ENCODE measurements at regions not wholly inside any gene's neighbourhood (a gene's known extent, or its start where the extent isn't known, plus 50 kb on each side); places are given as distances from the start of the nearest gene placed in this dataset.
A peak's percentile ranks its signal among the peaks of the same experiment; 100 is the strongest.

- Histone ChIP-seq H3K36me3 (ENCODE audit: control insufficient read depth, insufficient read depth, low read length) (no peaks in the 10 kb centered on the region), H3K27me3 (ENCODE audit: control insufficient read depth, insufficient read depth, low read length) (peaks cover 4% of the 10 kb centered on the region), H3K4me3 (ENCODE audit: low read depth, low read length) (no peak overlapping the region), H3K4me1 (ENCODE audit: control insufficient read depth, insufficient read depth, low read length) (no peaks in the 10 kb centered on the region), H3K27ac (ENCODE audit: low read depth, low read length) (no peak overlapping the region), H3K9me3 (ENCODE audit: control insufficient read depth, insufficient read depth, low read length) (no peaks in the 10 kb centered on the region)
- DNase-seq (ENCODE audit: low read depth in 4 of 6, low spot score in 6 of 6): no peak
- WGBS (ENCODE audit: insufficient coverage): no CpG with 5 or more reads among the region's 2 CpGs
These were observed 312.5 kb downstream of the PARP8 start for GRCh38 chr5:50978924-50979323.

- no CpG with 5 or more reads among the region's 2 CpGs for WGBS (ENCODE audit: insufficient coverage)
- no peak for DNase-seq (ENCODE audit: low read depth in 4 of 6, low spot score in 6 of 6)
- no peak overlapping the region for H3K4me3 ChIP-seq (ENCODE audit: low read depth, low read length)
- H3K4me1 ChIP-seq (ENCODE audit: control insufficient read depth, insufficient read depth, low read length): no peaks in the 10 kb centered on the region
- no peaks in the 10 kb centered on the region for H3K9me3 ChIP-seq (ENCODE audit: control insufficient read depth, insufficient read depth, low read length)
- H3K27ac ChIP-seq (ENCODE audit: low read depth, low read length): no peak overlapping the region
- H3K27me3 ChIP-seq (ENCODE audit: control insufficient read depth, insufficient read depth, low read length): no peaks in the 10 kb centered on the region
- no peaks in the 10 kb centered on the region for H3K36me3 ChIP-seq (ENCODE audit: control insufficient read depth, insufficient read depth, low read length)
These were observed 318.2 kb downstream of the PARP8 start for GRCh38 chr5:50984640-50985039.

DNA sequence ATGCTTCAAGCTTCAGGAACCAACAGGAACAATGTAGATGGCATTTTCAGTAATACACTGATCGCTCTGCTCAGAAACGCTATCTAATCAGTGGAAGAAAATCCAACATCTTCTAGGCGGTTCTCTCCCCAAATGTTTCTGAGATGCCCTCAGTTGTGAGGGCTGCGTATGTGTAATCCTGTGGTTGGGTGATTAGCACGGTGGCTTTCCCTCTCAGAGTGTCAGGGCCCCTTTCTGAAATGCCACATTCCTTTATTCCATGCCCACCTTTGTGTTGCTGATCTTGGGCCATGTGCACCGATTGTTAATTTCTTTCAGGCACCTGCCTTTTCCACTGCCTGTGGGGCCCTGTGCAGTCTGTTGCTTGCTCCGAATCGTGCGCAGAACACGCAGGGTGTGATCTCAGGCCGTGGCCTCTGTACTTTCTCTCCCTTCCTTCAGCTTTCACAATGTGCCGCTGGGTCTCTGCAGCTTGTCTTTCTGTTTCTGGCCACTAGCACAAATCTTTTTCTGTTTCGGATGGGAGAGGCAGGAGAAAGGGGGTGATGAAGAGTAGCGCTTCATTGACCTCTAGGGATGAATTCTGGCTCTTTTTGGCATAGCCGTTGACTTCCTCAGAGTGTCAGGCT, 324.0 kb downstream of the PARP8 start:
- H3K27me3 ChIP-seq (ENCODE audit: control insufficient read depth, insufficient read depth, low read length): no peaks in the 10 kb centered on the region
- WGBS (ENCODE audit: insufficient coverage): 80% methylated on average over 9 of the region's 15 CpGs
- no peak overlapping the region for H3K27ac ChIP-seq (ENCODE audit: low read depth, low read length)
- no peak for DNase-seq (ENCODE audit: low read depth in 4 of 6, low spot score in 6 of 6)
- no peaks in the 10 kb centered on the region for H3K4me1 ChIP-seq (ENCODE audit: control insufficient read depth, insufficient read depth, low read length)
- no peaks in the 10 kb centered on the region for H3K9me3 ChIP-seq (ENCODE audit: control insufficient read depth, insufficient read depth, low read length)
- H3K36me3 ChIP-seq (ENCODE audit: control insufficient read depth, insufficient read depth, low read length): no peaks in the 10 kb centered on the region
- no peak overlapping the region for H3K4me3 ChIP-seq (ENCODE audit: low read depth, low read length)

GRCh38 chr5:50995285-50995942, 329.0 kb downstream of the PARP8 start:
- DNase-seq (ENCODE audit: low read depth in 4 of 6, low spot score in 6 of 6): no peak
- Histone ChIP-seq H3K27me3 (ENCODE audit: control insufficient read depth, insufficient read depth, low read length) (no peaks in the 10 kb centered on the region), H3K4me3 (ENCODE audit: low read depth, low read length) (no peak overlapping the region), H3K36me3 (ENCODE audit: control insufficient read depth, insufficient read depth, low read length) (no peaks in the 10 kb centered on the region), H3K9me3 (ENCODE audit: control insufficient read depth, insufficient read depth, low read length) (no peaks in the 10 kb centered on the region), H3K4me1 (ENCODE audit: control insufficient read depth, insufficient read depth, low read length) (no peaks in the 10 kb centered on the region), H3K27ac (ENCODE audit: low read depth, low read length) (no peak overlapping the region)
- 56% methylated on average over 2 of the region's 3 CpGs for WGBS (ENCODE audit: insufficient coverage)

- Histone ChIP-seq H3K4me3 (ENCODE audit: low read depth, low read length) (no peak overlapping the region), H3K4me1 (ENCODE audit: control insufficient read depth, insufficient read depth, low read length) (no peaks in the 10 kb centered on the region), H3K27me3 (ENCODE audit: control insufficient read depth, insufficient read depth, low read length) (no peaks in the 10 kb centered on the region), H3K9me3 (ENCODE audit: control insufficient read depth, insufficient read depth, low read length) (no peaks in the 10 kb centered on the region), H3K27ac (ENCODE audit: low read depth, low read length) (no peak overlapping the region), H3K36me3 (ENCODE audit: control insufficient read depth, insufficient read depth, low read length) (no peaks in the 10 kb centered on the region)
- 67% methylated on average over 1 of the region's 4 CpGs for WGBS (ENCODE audit: insufficient coverage)
- DNase-seq (ENCODE audit: low read depth in 4 of 6, low spot score in 6 of 6): peak in 1 of 6 donors; percentile 18
These were observed 334.9 kb downstream of the PARP8 start for GRCh38 chr5:51001227-51001923.

- Histone ChIP-seq H3K27me3 (ENCODE audit: control insufficient read depth, insufficient read depth, low read length) (no peaks in the 10 kb centered on the region), H3K36me3 (ENCODE audit: control insufficient read depth, insufficient read depth, low read length) (no peaks in the 10 kb centered on the region), H3K27ac (ENCODE audit: low read depth, low read length) (no peak overlapping the region), H3K9me3 (ENCODE audit: control insufficient read depth, insufficient read depth, low read length) (no peaks in the 10 kb centered on the region), H3K4me1 (ENCODE audit: control insufficient read depth, insufficient read depth, low read length) (no peaks in the 10 kb centered on the region), H3K4me3 (ENCODE audit: low read depth, low read length) (no peak overlapping the region)
- WGBS (ENCODE audit: insufficient coverage): no CpG with 5 or more reads among the region's 3 CpGs
- DNase-seq (ENCODE audit: low read depth in 4 of 6, low spot score in 6 of 6): no peak
These were observed 335.9 kb downstream of the PARP8 start for GRCh38 chr5:51002368-51002767.

GRCh38 chr5:51013036-51013435, 346.6 kb downstream of the PARP8 start:
- WGBS (ENCODE audit: insufficient coverage): 100% methylated on average over 1 of the region's 2 CpGs
- no peak for DNase-seq (ENCODE audit: low read depth in 4 of 6, low spot score in 6 of 6)

DNA sequence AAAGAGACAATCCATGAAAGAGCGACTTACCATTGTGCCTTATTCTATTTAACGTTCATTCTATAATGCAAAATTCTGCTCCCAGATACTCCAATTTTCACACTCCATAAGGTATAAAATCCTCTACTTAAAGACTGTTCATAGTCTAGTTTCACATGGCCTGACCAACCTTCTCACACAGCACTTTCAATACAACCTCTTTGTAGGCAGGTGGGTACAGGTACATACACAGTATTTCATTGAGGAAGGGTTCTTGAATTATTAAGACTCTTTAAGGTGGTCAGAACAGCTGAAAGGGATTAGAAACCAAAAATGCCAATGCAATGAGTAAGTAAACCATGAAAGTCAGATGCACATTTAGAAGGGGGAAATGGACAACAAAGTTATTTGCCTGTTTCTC, 352.0 kb downstream of the PARP8 start:
- Histone ChIP-seq H3K27ac (ENCODE audit: low read depth, low read length) (no peak overlapping the region), H3K4me3 (ENCODE audit: low read depth, low read length) (no peak overlapping the region), H3K27me3 (ENCODE audit: control insufficient read depth, insufficient read depth, low read length) (no peaks in the 10 kb centered on the region), H3K4me1 (ENCODE audit: control insufficient read depth, insufficient read depth, low read length) (no peaks in the 10 kb centered on the region), H3K9me3 (ENCODE audit: control insufficient read depth, insufficient read depth, low read length) (no peaks in the 10 kb centered on the region), H3K36me3 (ENCODE audit: control insufficient read depth, insufficient read depth, low read length) (no peaks in the 10 kb centered on the region)
- DNase-seq (ENCODE audit: low read depth in 4 of 6, low spot score in 6 of 6): no peak
- WGBS (ENCODE audit: insufficient coverage): 80% methylated on average over 1 of the region's 2 CpGs

More at GRCh38 chr5:51013036-51013435, 346.6 kb downstream of the PARP8 start:
- H3K4me1 ChIP-seq (ENCODE audit: control insufficient read depth, insufficient read depth, low read length): no peaks in the 10 kb centered on the region
- H3K4me3 ChIP-seq (ENCODE audit: low read depth, low read length): no peak overlapping the region
- no peak overlapping the region for H3K27ac ChIP-seq (ENCODE audit: low read depth, low read length)
- H3K9me3 ChIP-seq (ENCODE audit: control insufficient read depth, insufficient read depth, low read length): no peaks in the 10 kb centered on the region
- H3K36me3 ChIP-seq (ENCODE audit: control insufficient read depth, insufficient read depth, low read length): no peaks in the 10 kb centered on the region
- no peaks in the 10 kb centered on the region for H3K27me3 ChIP-seq (ENCODE audit: control insufficient read depth, insufficient read depth, low read length)

DNA sequence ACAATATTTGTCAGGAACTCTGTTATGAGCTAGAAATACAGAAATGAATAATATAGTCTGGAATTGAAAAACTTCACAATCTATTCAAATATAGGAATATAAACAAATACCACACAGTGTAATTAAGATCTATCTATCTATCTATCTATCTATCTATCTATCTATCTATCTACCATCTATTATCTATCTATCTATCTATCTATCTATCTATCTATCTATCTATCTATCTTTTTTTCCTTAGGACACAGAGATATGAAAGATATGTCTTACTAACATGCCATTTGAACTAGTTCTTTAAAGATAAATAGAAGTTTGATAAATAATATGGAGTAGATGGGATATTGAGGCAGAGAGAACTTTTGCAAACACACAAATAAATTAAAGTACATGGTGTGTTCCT, 357.8 kb downstream of the PARP8 start:
- Histone ChIP-seq H3K36me3 (ENCODE audit: control insufficient read depth, insufficient read depth, low read length) (no peaks in the 10 kb centered on the region), H3K9me3 (ENCODE audit: control insufficient read depth, insufficient read depth, low read length) (no peaks in the 10 kb centered on the region), H3K4me3 (ENCODE audit: low read depth, low read length) (no peak overlapping the region), H3K27ac (ENCODE audit: low read depth, low read length) (no peak overlapping the region), H3K4me1 (ENCODE audit: control insufficient read depth, insufficient read depth, low read length) (no peaks in the 10 kb centered on the region), H3K27me3 (ENCODE audit: control insufficient read depth, insufficient read depth, low read length) (no peaks in the 10 kb centered on the region)
- no peak for DNase-seq (ENCODE audit: low read depth in 4 of 6, low spot score in 6 of 6)

DNA sequence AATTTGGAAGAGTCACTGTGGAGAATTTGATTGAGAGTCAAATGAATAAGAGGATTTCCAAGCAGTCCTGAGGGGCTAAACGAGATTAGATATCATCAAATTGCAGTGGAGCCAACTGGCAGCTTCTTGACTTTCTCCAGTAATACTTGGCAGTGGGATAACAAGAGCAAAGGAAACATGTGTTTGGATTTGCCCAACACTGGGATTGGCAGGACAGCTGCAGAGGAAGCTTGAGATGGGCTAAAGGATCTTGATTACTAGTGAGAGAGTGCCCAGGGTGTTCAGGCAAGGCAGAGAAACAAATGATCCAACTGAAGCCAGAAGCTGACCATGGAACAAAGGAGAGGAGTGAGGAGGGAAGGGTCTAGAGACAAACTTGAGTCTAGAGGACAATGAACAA, 356.0 kb upstream of the ISL1 start:
- H3K9me3 ChIP-seq (ENCODE audit: control insufficient read depth, insufficient read depth, low read length): no peaks in the 10 kb centered on the region
- H3K27ac ChIP-seq (ENCODE audit: low read depth, low read length): no peak overlapping the region
- no peaks in the 10 kb centered on the region for H3K4me1 ChIP-seq (ENCODE audit: control insufficient read depth, insufficient read depth, low read length)
- H3K4me3 ChIP-seq (ENCODE audit: low read depth, low read length): no peak overlapping the region
- H3K27me3 ChIP-seq (ENCODE audit: control insufficient read depth, insufficient read depth, low read length): no peaks in the 10 kb centered on the region
- H3K36me3 ChIP-seq (ENCODE audit: control insufficient read depth, insufficient read depth, low read length): no peaks in the 10 kb centered on the region
- no peak for DNase-seq (ENCODE audit: low read depth in 4 of 6, low spot score in 6 of 6)
- WGBS (ENCODE audit: insufficient coverage): 46% methylated on average over 1 of the region's 1 CpG
